Activated T-helper 1 cell treated with anti-CD3 and anti-CD28 coated beads, Interleukin-2, amount 50 U/mL, for 16 hours (primary cell): ENCODE measurements at regions not wholly inside any gene's neighbourhood (a gene's known extent, or its start where the extent isn't known, plus 50 kb on each side); places are given as distances from the start of the nearest gene placed in this dataset.

ENCODE experiments used
- DNase-seq, 2 donors: peaks; one replicate each; pipeline ENCODE4 v3.0.0-alpha.2; 2020; ENCODE audit warnings: low read depth in 1 of 2, low spot score in 1 of 2

- no peak for DNase-seq
Measured at GRCh38 chr5:42337607-42338006, 85.6 kb upstream of the GHR start.

- DNase-seq = no peak
Measured at GRCh38 chr5:42338136-42338535, 85.1 kb upstream of the GHR start.

- no peak for DNase-seq
Measured at GRCh38 chr5:42349163-42349562, 74.1 kb upstream of the GHR start.

- DNase-seq = no peak
Measured at GRCh38 chr5:42351956-42352355, 71.3 kb upstream of the GHR start.

- DNase-seq = no peak
Measured at GRCh38 chr5:42360056-42360455, 63.2 kb upstream of the GHR start.

GRCh38 chr5:42360616-42361314 lies 62.5 kb upstream of the GHR start:
- DNase-seq = no peak

GRCh38 chr5:42361315-42361688 lies 61.9 kb upstream of the GHR start:
- no peak for DNase-seq

- DNase-seq = no peak
Measured at GRCh38 chr5:42366051-42366450, 57.2 kb upstream of the GHR start.
